Neural crest cell (in vitro differentiated cells): ENCODE measurements at regions not wholly inside any gene's neighbourhood (a gene's known extent, or its start where the extent isn't known, plus 50 kb on each side); places are given as distances from the start of the nearest gene placed in this dataset.

Experiments used
- DNase-seq: peaks from one replicate; pipeline ENCODE4 v3.0.0; 2021; ENCODE audit warnings: low read depth, mixed read lengths, low spot score
- H3K27ac Mint-ChIP-seq: one replicate; pipeline ENCODE4 v1.8.0; 2021; ENCODE audit warnings: mild to moderate bottlenecking, mixed read lengths; ENCODE audit not compliant: unreplicated experiment
- H3K27me3 Mint-ChIP-seq: 2 replicates; pipeline ENCODE4 v1.8.0; 2021; ENCODE audit warnings: low read depth, mild to moderate bottlenecking, mixed read lengths
- H3K36me3 Mint-ChIP-seq: 2 replicates; pipeline ENCODE4 v1.8.0; 2021; ENCODE audit warnings: low read depth, mild to moderate bottlenecking, mixed read lengths
- H3K4me1 Mint-ChIP-seq: 2 replicates; pipeline ENCODE4 v1.8.0; 2021; ENCODE audit warnings: mixed read lengths
- H3K4me3 Mint-ChIP-seq: one replicate; pipeline ENCODE4 v1.8.0; 2021; ENCODE audit warnings: mild to moderate bottlenecking, mixed read lengths
- H3K9me3 Mint-ChIP-seq: 2 replicates; pipeline ENCODE4 v1.8.0; 2021; ENCODE audit warnings: mixed read lengths
- TF ChIP-seq, protein P1 (sequence below): fragments of 200-600 bp; sonication (generic); conservative IDR thresholded peaks from 2 replicates; pipeline ENCODE4 v1.5.0; 2021; ENCODE audit warnings: antibody characterized with exemption, mild to moderate bottlenecking

DNA sequence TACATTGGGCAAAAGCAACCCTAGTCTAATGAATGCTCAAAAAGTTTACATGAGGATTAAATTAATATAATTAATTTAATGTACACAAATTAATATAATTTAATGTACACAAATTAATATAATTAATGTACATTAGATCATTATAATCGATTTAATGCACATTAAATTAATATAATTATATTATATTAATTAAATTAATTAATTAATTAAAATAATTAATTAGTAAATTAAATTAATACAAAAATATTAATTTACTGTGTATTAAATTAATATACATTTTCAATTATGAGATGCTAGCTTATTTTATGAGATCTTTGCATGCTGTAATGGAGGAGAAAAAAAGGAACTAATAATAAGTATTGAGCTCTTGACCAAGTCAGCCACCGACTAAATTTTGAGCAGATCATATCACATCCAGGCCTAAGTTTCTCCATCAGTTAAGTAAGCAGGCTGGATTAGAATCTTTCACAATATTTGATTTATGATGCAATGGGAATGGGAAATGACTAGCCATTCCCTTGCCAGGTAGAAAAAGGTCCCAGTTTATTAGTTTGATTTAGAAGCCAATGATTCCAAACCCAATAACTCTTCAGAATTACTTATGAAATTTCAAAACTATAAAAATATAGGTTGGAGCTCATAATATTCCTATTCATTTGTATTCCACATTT is 533.4 kb upstream of the GRIA1 start:
- peaks cover 11% of the 10 kb centered on the region for H3K4me1 Mint-ChIP-seq
- TF ChIP-seq, protein P1, sequence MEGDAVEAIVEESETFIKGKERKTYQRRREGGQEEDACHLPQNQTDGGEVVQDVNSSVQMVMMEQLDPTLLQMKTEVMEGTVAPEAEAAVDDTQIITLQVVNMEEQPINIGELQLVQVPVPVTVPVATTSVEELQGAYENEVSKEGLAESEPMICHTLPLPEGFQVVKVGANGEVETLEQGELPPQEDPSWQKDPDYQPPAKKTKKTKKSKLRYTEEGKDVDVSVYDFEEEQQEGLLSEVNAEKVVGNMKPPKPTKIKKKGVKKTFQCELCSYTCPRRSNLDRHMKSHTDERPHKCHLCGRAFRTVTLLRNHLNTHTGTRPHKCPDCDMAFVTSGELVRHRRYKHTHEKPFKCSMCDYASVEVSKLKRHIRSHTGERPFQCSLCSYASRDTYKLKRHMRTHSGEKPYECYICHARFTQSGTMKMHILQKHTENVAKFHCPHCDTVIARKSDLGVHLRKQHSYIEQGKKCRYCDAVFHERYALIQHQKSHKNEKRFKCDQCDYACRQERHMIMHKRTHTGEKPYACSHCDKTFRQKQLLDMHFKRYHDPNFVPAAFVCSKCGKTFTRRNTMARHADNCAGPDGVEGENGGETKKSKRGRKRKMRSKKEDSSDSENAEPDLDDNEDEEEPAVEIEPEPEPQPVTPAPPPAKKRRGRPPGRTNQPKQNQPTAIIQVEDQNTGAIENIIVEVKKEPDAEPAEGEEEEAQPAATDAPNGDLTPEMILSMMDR = no peak
- no peaks in the 10 kb centered on the region for H3K9me3 Mint-ChIP-seq
- no peak overlapping the region for H3K27ac Mint-ChIP-seq
- DNase-seq = no peak
- no peaks in the 10 kb centered on the region for H3K36me3 Mint-ChIP-seq
- H3K4me3 Mint-ChIP-seq = no peak overlapping the region
- peaks cover 2% of the 10 kb centered on the region for H3K27me3 Mint-ChIP-seq

DNA sequence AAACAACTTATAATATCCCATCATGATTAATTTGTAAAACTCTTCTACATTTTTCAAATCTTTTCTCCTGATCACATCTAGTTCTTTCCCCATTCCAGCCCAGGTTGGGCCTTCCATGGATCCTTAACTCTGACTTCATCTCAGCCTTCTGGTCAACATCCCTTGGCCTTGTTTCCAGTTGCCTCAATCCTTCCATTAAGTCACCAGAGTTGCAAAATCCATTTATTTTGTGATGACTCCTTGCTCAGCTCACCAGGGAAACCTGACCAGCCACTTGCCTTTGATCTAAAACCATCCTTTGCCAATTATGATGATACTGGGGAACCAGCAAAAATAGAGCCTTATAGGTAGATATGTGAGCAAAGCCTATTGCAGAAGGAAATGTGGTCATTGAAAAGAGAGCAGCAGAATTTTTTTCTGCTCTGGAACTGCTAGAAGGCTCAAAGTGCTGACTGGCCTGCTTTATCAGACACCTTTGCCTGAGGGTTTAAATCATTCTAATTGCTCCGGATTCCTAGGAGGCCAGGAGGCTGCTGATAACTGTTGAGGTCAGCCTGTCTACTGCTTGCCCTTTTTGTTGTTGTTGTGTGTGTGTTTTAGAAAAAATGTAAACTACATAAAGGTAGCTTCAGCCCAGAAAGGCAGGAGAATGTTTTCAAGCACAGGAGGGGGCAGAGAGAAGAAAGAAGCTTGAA is 512.2 kb upstream of the GRIA1 start:
- Mint-ChIP-seq H3K4me1 (no peaks in the 10 kb centered on the region), H3K27me3 (no peaks in the 10 kb centered on the region), H3K36me3 (peaks cover 8% of the 10 kb centered on the region), H3K27ac (no peak overlapping the region), H3K4me3 (no peak overlapping the region), H3K9me3 (peaks cover 14% of the 10 kb centered on the region)
- no peak for DNase-seq
- TF ChIP-seq, protein P1 = no peak

DNA sequence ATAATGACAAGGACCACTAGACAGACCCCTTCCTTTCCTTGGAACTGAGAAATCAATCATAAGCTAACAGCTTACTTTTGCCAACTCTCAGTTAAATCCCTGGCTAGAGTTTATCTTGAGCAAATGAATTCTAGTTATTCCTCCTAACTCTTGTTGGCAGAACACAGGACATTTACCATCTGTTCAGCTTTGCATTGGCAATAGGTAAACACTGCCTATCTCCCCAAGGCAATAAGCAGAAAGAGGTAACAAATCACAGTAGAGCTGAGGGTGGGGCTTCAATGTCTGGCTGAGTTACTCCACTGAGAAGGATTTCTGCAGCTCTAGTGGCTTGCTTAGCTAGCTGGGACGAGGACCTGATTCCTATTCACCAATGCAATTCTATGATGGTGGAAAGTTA is 503.3 kb upstream of the GRIA1 start:
- peaks cover 3% of the 10 kb centered on the region for H3K9me3 Mint-ChIP-seq
- H3K36me3 Mint-ChIP-seq = peaks cover 3% of the 10 kb centered on the region
- TF ChIP-seq, protein P1 = no peak
- H3K27ac Mint-ChIP-seq = no peak overlapping the region
- DNase-seq = no peak
- H3K27me3 Mint-ChIP-seq = no peaks in the 10 kb centered on the region
- no peak overlapping the region for H3K4me3 Mint-ChIP-seq
- no peaks in the 10 kb centered on the region for H3K4me1 Mint-ChIP-seq

DNA sequence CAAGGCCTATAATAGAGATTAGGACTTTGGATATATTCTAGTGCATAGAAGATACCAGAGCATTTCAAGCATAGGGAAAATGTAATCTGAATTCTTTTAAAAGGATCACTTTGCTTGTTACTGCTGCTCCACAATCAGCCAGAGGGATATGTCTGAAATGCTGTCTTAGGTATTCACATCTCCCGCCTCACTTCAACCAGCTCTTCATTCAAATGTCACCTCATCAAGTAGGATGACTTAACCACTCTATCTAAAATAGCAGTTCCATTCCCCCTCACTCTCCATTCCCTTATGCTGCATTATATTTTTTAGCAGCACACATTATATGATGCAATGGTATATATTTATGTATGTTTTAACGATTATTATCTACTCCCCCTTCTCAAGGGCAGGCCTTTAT is 500.3 kb upstream of the GRIA1 start:
- no peak overlapping the region for H3K4me3 Mint-ChIP-seq
- no peak for DNase-seq
- no peaks in the 10 kb centered on the region for H3K4me1 Mint-ChIP-seq
- H3K27ac Mint-ChIP-seq = no peak overlapping the region
- no peaks in the 10 kb centered on the region for H3K36me3 Mint-ChIP-seq
- H3K27me3 Mint-ChIP-seq = no peaks in the 10 kb centered on the region
- H3K9me3 Mint-ChIP-seq = no peaks in the 10 kb centered on the region
- TF ChIP-seq, protein P1 = no peak

DNA sequence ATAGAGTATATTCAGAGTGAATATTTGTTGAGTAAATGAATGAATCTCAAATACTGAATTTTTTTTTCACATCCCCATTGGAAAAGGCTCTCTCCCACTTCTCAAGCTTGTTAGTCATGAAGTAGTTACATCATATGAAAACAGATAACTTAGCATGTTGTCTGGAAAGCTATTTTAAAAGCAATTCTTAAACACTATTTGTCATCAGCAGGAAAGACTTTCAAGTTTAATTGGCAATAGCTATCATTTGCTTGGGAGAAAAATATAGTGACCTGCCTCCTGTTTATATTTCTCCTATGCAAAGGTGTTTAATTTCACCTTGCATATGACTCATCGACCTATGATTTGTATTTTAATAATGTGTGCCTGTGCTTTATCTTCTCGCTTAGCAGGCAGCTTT is 499.8 kb upstream of the GRIA1 start:
- Mint-ChIP-seq H3K36me3 (no peaks in the 10 kb centered on the region), H3K27ac (no peak overlapping the region), H3K9me3 (no peaks in the 10 kb centered on the region), H3K4me3 (no peak overlapping the region), H3K27me3 (no peaks in the 10 kb centered on the region), H3K4me1 (no peaks in the 10 kb centered on the region)
- no peak for DNase-seq
- TF ChIP-seq, protein P1 = no peak
